HepG2 (cell line): ENCODE measurements at regions not wholly inside any gene's neighbourhood (a gene's known extent, or its start where the extent isn't known, plus 50 kb on each side); places are given as distances from the start of the nearest gene placed in this dataset.
A peak's percentile ranks its signal among the peaks of the same experiment; 100 is the strongest.

ENCODE experiments used
- ATAC-seq: fragments of 200-7000 bp; cut with Tn5 transposase; 3 replicates; pipeline ENCODE4 v1.9.1; 2020; ENCODE audit warnings: mild to moderate bottlenecking, moderate library complexity
- BruUV-seq: library from RNA; stranded (reverse); fragments of 400-500 nt; replicated peaks from 2 replicates; lab custom pipeline; 2021; lab: Mats Ljungman, UMichigan
- CTCF ChIA-PET: fragments of 300-600 bp; formaldehyde crosslinking; extraction: SDS; loops from one replicate; lab custom pipeline; 2021; ENCODE audit warnings: low total read pairs, inconsistent platforms, low intra/inter-chr PET ratio; lab: Yijun Ruan, JAX
- POLR2A ChIA-PET: fragments of 350-600 bp; sonication (Branson Sonifier 250); formaldehyde crosslinking; loops from one replicate; lab custom pipeline; 2020; ENCODE audit warnings: antibody characterized with exemption, inconsistent platforms; lab: Yijun Ruan, JAX
- DNase-seq: peaks from one replicate; pipeline ENCODE4 v3.0.0-alpha.2; 2015; ENCODE audit warnings: low spot score
- FAIRE-seq: peaks from 3 replicates; lab custom pipeline; 2011; peaks lifted over from hg19 to GRCh38; lab: Jason Lieb, UNC
- H2AFZ ChIP-seq: one replicate; pipeline ENCODE4 v1.6.1; 2011; ENCODE audit warnings: low read length, inconsistent platforms
- H3K27ac ChIP-seq: fragments of 300-600 bp; 3 replicates; pipeline ENCODE4 v1.8.0; 2011; ENCODE audit warnings: mixed run types, mild to moderate bottlenecking, mixed read lengths, low read length, inconsistent platforms; ENCODE audit not compliant: insufficient read depth; ENCODE audit errors: extremely low read length
- H3K27me3 ChIP-seq, 2 experiments: fragments of 200-600 bp in 1 of 2; 2 replicates in 1 of 2; 3 replicates in 1 of 2; pipeline versions ENCODE4 v1.6.0 to v1.8.0; 2011; ENCODE audit warnings: low read length in 2 of 2, mild to moderate bottlenecking in 2 of 2, moderate library complexity in 2 of 2, inconsistent platforms in 1 of 2; ENCODE audit not compliant: insufficient read depth in 2 of 2, control insufficient read depth in 1 of 2
- H3K36me3 ChIP-seq, 2 experiments: fragments of 200-600 bp in 1 of 2; replicated peaks in 1 of 2; 2 replicates in 1 of 2; 3 replicates in 1 of 2; pipeline versions ENCODE4 v1.5.1 to v1.8.0; 2011; ENCODE audit warnings: low read length in 2 of 2, inconsistent platforms in 1 of 2; ENCODE audit not compliant: insufficient read depth in 2 of 2, control insufficient read depth in 1 of 2
- H3K4me1 ChIP-seq: 2 replicates; pipeline ENCODE4 v1.5.1; 2012; ENCODE audit warnings: low read length, inconsistent platforms; ENCODE audit not compliant: insufficient read depth
- H3K4me2 ChIP-seq: 2 replicates; pipeline ENCODE4 v1.6.0; 2011; ENCODE audit warnings: low read depth, low read length, inconsistent platforms
- H3K4me3 ChIP-seq, 3 experiments: fragments of 200-600 bp in 1 of 3; sonication (generic), shearing (Covaris generic) in 1 of 3; replicated peaks in 1 of 3; 2 replicates each; pipeline ENCODE4 v1.5.1; 2011 to 2016; ENCODE audit warnings: low read length in 3 of 3, inconsistent platforms in 2 of 3, low read depth in 2 of 3, mild to moderate bottlenecking in 2 of 3, control low read depth in 1 of 3, mixed read lengths in 1 of 3; ENCODE audit not compliant: insufficient read depth in 1 of 3
- H3K79me2 ChIP-seq: one replicate; pipeline ENCODE4 v1.6.1; 2011; ENCODE audit warnings: low read length, inconsistent platforms; ENCODE audit not compliant: insufficient read depth
- H3K9ac ChIP-seq: 2 replicates; pipeline ENCODE4 v1.6.0; 2011; ENCODE audit warnings: mild to moderate bottlenecking, low read depth, low read length, inconsistent platforms; ENCODE audit not compliant: insufficient read depth
- H3K9me3 ChIP-seq: 2 replicates; pipeline ENCODE4 v1.5.1; 2012; ENCODE audit warnings: mild to moderate bottlenecking, low read length
- H4K20me1 ChIP-seq: 2 replicates; pipeline ENCODE4 v1.6.0; 2011; ENCODE audit warnings: inconsistent platforms, mild to moderate bottlenecking, low read length, moderate library complexity; ENCODE audit not compliant: insufficient read depth
- FOXA1 ChIP-seq, 2 experiments: fragments of 450-650 bp in 1 of 2; sonication (generic) in 1 of 2; formaldehyde crosslinking in 1 of 2; IDR thresholded peaks; 2 replicates each; pipeline versions ENCODE4 v1.4.0 to v1.6.1; 2016 to 2020; ENCODE audit warnings: missing genetic modification reagents in 1 of 2
- NR2F1 ChIP-seq, 2 experiments: fragments of 450-650 bp in 1 of 2; formaldehyde crosslinking in 1 of 2; IDR thresholded peaks; 2 replicates each; pipeline versions ENCODE4 v1.5.0 to v1.6.1; 2016 to 2020; ENCODE audit warnings: mild to moderate bottlenecking in 1 of 2, missing compliant biosample characterization in 1 of 2, missing genetic modification reagents in 1 of 2, moderate library complexity in 1 of 2
- NR2F2 ChIP-seq: IDR thresholded peaks from 2 replicates; pipeline ENCODE4 v1.6.1; 2012; ENCODE audit warnings: low read depth, inconsistent platforms, borderline replicate concordance
- NR2F6 ChIP-seq, 2 experiments: IDR thresholded peaks; 2 replicates each; pipeline ENCODE4 v1.6.1; 2016; ENCODE audit warnings: antibody characterized with exemption in 1 of 2, mild to moderate bottlenecking in 1 of 2
- PHF21A ChIP-seq: sonication (generic); formaldehyde crosslinking; IDR thresholded peaks from 2 replicates; pipeline ENCODE4 v1.5.0; 2020; ENCODE audit warnings: mild to moderate bottlenecking, missing genetic modification reagents
- RAD21 ChIP-seq: fragments of 450-650 bp; formaldehyde crosslinking; IDR thresholded peaks from 2 replicates; pipeline ENCODE4 v1.5.0; 2020; ENCODE audit warnings: mild to moderate bottlenecking
- SMAD1 ChIP-seq: sonication (generic); formaldehyde crosslinking; IDR thresholded peaks from 2 replicates; pipeline ENCODE4 v1.4.0; 2020; ENCODE audit warnings: missing genetic modification reagents, low read depth, mild to moderate bottlenecking, borderline replicate concordance
- SMC3 ChIP-seq: IDR thresholded peaks from 2 replicates; pipeline ENCODE4 v1.6.1; 2011; ENCODE audit warnings: low read length, improper control_type of control experiment
- SP4 ChIP-seq: sonication (generic); formaldehyde crosslinking; IDR thresholded peaks from 2 replicates; pipeline ENCODE4 v1.8.1; 2023; ENCODE audit warnings: mild to moderate bottlenecking, missing genetic modification reagents
- STAG1 ChIP-seq: sonication (generic); formaldehyde crosslinking; IDR thresholded peaks from 2 replicates; pipeline ENCODE4 v1.4.0; 2020; ENCODE audit warnings: missing genetic modification reagents
- TAF15 ChIP-seq: fragments of 200-400 bp; formaldehyde crosslinking; IDR thresholded peaks from one replicate; pipeline ENCODE4 v1.6.1; 2018; ENCODE audit warnings: mild to moderate bottlenecking, low read depth, low read length; ENCODE audit not compliant: poor library complexity, severe bottlenecking
- ZNF782 ChIP-seq: sonication (generic); formaldehyde crosslinking; IDR thresholded peaks from 2 replicates; pipeline ENCODE4 v1.4.0; 2020; ENCODE audit warnings: missing genetic modification reagents, mild to moderate bottlenecking, borderline replicate concordance
- WGBS: methylation state at CpG from one replicate; pipeline ENCODE4 v1.1.6; 2017; ENCODE audit warnings: low lambda C conversion rate; 5-methylcytosine and 5-hydroxymethylcytosine counted together
- in situ Hi-C: cut with HindIII; loops from 2 replicates; pipeline ENCODE4 v1.10.0; 2017; ENCODE audit warnings: low pct_unique_long_range_greater_than_20kb; ENCODE audit not compliant: extremely low pct_ligation_motif_present
- intact Hi-C: fragments of 100-400 bp; cut with micrococcal nuclease; formaldehyde crosslinking; loops from one replicate; pipeline ENCODE4 v1.10.0; 2022; ENCODE audit not compliant: unreplicated experiment
- TF ChIP-seq, protein P1 (sequence below): sonication (generic); formaldehyde crosslinking; IDR thresholded peaks from 2 replicates; pipeline ENCODE4 v1.5.0; 2020; ENCODE audit warnings: missing genetic modification reagents, mild to moderate bottlenecking, borderline replicate concordance
- TF ChIP-seq, protein P2 (sequence below): sonication (generic); formaldehyde crosslinking; IDR thresholded peaks from 2 replicates; pipeline ENCODE4 v1.5.0; 2020; ENCODE audit warnings: mild to moderate bottlenecking, missing genetic modification reagents, moderate library complexity
- TF ChIP-seq, protein P3 (sequence below): IDR thresholded peaks from 2 replicates; pipeline ENCODE4 v1.6.1; 2016; ENCODE audit warnings: control low read depth

DNA sequence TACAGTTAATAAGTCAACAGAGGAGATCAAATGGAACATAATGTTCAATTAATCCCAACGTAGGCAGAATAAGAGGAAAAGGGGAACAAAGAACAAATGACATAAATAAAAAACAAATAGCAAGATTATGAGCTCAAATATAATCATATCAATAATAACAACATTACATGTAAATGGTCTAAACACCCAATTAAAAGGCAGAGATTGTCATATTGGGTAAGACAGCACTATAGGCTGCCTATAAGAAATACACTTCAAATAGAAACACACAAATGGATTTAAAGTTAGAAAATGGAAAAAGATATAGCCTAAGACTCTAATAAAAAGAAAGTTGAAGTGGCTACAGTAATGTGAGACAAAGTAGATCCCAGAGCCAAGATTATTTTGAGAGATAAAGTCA is 126.4 kb upstream of the PTER start:
- FAIRE-seq (no peak), ATAC-seq (no peak), DNase-seq (no peak)
- Histone ChIP-seq H2AFZ (no peak overlapping the region), H3K9ac (no peak overlapping the region), H3K4me3 (no peak overlapping the region), H3K27me3 (no peaks in the 10 kb centered on the region), H3K36me3 (no peaks in the 10 kb centered on the region), H3K4me1 (no peaks in the 10 kb centered on the region), H3K4me2 (no peak overlapping the region), H3K79me2 (no peaks in the 10 kb centered on the region), H4K20me1 (no peaks in the 10 kb centered on the region), H3K9me3 (no peaks in the 10 kb centered on the region), H3K27ac (no peak overlapping the region)
- ChIA-PET CTCF (no interaction called here), POLR2A (no interaction called here)
- no TSS peak for BruUV-seq
- WGBS: 0% methylated on average over 1 of the region's 1 CpG
- in situ Hi-C loops: no loop called here
- intact Hi-C loops: no loop called here
- TF ChIP-seq FOXA1 (IDR thresholded peaks at IDR 0.05) (no peak), FOXA1 (CRISPR knock-in tag; IDR thresholded peaks at IDR 0.05) (no peak), ZNF782 (CRISPR knock-in tag) (no peak), SP4 (no peak), TAF15 (no peak)

DNA sequence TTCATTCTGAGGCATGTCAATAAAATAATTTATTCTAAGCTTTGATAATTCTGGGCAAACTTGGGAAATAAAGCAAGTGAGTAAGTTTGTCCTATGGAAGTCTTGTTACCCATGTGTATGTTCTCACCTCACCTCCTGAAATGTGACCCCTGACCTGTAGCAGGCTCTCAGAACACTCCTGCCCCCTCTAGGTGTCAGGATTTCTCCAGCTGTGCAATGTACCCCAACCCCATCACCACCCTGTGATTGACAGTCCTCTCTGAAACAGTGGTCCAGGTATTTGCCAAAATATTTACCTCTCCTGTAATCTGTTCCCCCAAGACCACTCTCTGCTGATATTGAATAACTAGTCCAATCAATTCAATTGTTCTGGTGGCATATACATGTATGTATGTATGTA is 122.6 kb upstream of the PTER start:
- in situ Hi-C loops (no loop called here), intact Hi-C loops (loop anchor here (2.0 kb wide), 1 partner anchor 233 kb away; no protein-coding TSS in a partner anchor)
- H3K4me3 ChIP-seq: no peak overlapping the region
- peak; percentile 81 for ATAC-seq
- H4K20me1 ChIP-seq: no peaks in the 10 kb centered on the region
- POLR2A ChIA-PET: no interaction called here
- no peaks in the 10 kb centered on the region for H3K4me1 ChIP-seq
- no peaks in the 10 kb centered on the region for H3K79me2 ChIP-seq
- no peaks in the 10 kb centered on the region for H3K36me3 ChIP-seq
- H2AFZ ChIP-seq: no peak overlapping the region
- TF ChIP-seq SMAD1 (CRISPR knock-in tag) (no peak), SMC3 (peak; percentile 45; the same call in 1 of the 2 replicates), NR2F6 (IDR thresholded peaks at IDR 0.05) (peak; percentile 92), NR2F6 (CRISPR knock-in tag; IDR thresholded peaks at IDR 0.05) (peak; percentile 96), RAD21 (peak; percentile 26; the same call in 1 of the 2 replicates), NR2F1 (CRISPR knock-in tag; IDR thresholded peaks at IDR 0.05) (peak; percentile 82 to 83), NR2F2 (0 out of 2 replicates have a peak, but pooled peaks have one; percentile 36), PHF21A (CRISPR knock-in tag) (no peak), STAG1 (CRISPR knock-in tag) (peak; percentile 79)
- TF ChIP-seq, protein P1, sequence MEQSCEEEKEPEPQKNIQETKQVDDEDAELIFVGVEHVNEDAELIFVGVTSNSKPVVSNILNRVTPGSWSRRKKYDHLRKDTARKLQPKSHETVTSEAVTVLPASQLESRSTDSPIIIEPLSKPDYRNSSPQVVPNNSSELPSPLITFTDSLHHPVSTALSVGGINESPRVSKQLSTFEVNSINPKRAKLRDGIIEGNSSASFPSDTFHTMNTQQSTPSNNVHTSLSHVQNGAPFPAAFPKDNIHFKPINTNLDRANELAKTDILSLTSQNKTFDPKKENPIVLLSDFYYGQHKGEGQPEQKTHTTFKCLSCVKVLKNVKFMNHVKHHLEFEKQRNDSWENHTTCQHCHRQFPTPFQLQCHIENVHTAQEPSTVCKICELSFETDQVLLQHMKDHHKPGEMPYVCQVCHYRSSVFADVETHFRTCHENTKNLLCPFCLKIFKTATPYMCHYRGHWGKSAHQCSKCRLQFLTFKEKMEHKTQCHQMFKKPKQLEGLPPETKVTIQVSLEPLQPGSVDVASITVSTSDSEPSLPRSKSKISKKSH (CRISPR knock-in tag): no peak
- TF ChIP-seq, protein P2, sequence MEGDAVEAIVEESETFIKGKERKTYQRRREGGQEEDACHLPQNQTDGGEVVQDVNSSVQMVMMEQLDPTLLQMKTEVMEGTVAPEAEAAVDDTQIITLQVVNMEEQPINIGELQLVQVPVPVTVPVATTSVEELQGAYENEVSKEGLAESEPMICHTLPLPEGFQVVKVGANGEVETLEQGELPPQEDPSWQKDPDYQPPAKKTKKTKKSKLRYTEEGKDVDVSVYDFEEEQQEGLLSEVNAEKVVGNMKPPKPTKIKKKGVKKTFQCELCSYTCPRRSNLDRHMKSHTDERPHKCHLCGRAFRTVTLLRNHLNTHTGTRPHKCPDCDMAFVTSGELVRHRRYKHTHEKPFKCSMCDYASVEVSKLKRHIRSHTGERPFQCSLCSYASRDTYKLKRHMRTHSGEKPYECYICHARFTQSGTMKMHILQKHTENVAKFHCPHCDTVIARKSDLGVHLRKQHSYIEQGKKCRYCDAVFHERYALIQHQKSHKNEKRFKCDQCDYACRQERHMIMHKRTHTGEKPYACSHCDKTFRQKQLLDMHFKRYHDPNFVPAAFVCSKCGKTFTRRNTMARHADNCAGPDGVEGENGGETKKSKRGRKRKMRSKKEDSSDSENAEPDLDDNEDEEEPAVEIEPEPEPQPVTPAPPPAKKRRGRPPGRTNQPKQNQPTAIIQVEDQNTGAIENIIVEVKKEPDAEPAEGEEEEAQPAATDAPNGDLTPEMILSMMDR (CRISPR knock-in tag): peak; percentile 65
- TF ChIP-seq, protein P3, sequence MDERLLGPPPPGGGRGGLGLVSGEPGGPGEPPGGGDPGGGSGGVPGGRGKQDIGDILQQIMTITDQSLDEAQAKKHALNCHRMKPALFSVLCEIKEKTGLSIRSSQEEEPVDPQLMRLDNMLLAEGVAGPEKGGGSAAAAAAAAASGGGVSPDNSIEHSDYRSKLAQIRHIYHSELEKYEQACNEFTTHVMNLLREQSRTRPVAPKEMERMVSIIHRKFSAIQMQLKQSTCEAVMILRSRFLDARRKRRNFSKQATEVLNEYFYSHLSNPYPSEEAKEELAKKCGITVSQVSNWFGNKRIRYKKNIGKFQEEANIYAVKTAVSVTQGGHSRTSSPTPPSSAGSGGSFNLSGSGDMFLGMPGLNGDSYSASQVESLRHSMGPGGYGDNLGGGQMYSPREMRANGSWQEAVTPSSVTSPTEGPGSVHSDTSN (CRISPR knock-in tag): peak; percentile 55; the same call in 1 of the 2 replicates
- H3K27ac ChIP-seq: no peak overlapping the region
- H3K4me2 ChIP-seq: no peak overlapping the region
- CTCF ChIA-PET: interaction anchor here (1.8 kb wide), 1 partner anchor 231 kb away, joined by 5 read pairs; no protein-coding TSS in a partner anchor
- no peaks in the 10 kb centered on the region for H3K27me3 ChIP-seq
- BruUV-seq: no TSS peak
- no peaks in the 10 kb centered on the region for H3K9me3 ChIP-seq
- peak; percentile 20 for DNase-seq
- no peak for FAIRE-seq
- no peak overlapping the region for H3K9ac ChIP-seq
